ENCODE measurements at regions not wholly inside any gene's neighbourhood (a gene's known extent, or its start where the extent isn't known, plus 50 kb on each side); places are given as distances from the start of the nearest gene placed in this dataset.

DNA sequence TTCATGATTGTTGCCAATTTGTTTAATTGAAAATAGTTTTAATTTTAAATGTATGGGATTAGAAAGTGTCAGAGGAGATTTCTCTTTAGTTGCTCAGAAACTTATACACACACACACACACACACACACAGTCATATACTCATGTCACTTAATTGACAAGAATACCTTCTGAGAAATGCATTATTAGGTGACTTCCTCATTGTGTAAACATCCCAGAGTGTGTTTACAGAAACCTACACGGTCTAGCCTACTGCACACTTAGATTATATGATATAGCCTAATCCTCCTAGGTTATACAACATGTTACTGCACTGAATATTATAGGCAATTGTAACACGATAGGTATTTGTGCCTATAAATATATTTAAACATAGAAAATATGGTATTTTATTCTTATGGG, 1327.4 kb downstream of the FSTL5 start:
- ATAC-seq (ENCODE audit: low FRiP score in 2 of 2): no peak
- TF ChIP-seq, protein P1, sequence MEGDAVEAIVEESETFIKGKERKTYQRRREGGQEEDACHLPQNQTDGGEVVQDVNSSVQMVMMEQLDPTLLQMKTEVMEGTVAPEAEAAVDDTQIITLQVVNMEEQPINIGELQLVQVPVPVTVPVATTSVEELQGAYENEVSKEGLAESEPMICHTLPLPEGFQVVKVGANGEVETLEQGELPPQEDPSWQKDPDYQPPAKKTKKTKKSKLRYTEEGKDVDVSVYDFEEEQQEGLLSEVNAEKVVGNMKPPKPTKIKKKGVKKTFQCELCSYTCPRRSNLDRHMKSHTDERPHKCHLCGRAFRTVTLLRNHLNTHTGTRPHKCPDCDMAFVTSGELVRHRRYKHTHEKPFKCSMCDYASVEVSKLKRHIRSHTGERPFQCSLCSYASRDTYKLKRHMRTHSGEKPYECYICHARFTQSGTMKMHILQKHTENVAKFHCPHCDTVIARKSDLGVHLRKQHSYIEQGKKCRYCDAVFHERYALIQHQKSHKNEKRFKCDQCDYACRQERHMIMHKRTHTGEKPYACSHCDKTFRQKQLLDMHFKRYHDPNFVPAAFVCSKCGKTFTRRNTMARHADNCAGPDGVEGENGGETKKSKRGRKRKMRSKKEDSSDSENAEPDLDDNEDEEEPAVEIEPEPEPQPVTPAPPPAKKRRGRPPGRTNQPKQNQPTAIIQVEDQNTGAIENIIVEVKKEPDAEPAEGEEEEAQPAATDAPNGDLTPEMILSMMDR (IDR thresholded peaks at IDR 0.05): no peak
- TF ChIP-seq POLR2AphosphoS5 (IDR thresholded peaks at IDR 0.05): no peak
- no peak for TF ChIP-seq POLR2A (IDR thresholded peaks at IDR 0.05)
- TF ChIP-seq EP300 (IDR thresholded peaks at IDR 0.05): no peak
- Histone ChIP-seq H3K27ac (no peak overlapping the region), H3K4me3 (no peak overlapping the region), H3K4me1 (no peaks in the 10 kb centered on the region), H3K36me3 (no peaks in the 10 kb centered on the region), H3K27me3 (no peaks in the 10 kb centered on the region), H3K9me3 (no peaks in the 10 kb centered on the region)
- no peak for DNase-seq
- 39 to 46% methylated on average over 2 of the region's 2 CpGs for WGBS, 2 donors

DNA sequence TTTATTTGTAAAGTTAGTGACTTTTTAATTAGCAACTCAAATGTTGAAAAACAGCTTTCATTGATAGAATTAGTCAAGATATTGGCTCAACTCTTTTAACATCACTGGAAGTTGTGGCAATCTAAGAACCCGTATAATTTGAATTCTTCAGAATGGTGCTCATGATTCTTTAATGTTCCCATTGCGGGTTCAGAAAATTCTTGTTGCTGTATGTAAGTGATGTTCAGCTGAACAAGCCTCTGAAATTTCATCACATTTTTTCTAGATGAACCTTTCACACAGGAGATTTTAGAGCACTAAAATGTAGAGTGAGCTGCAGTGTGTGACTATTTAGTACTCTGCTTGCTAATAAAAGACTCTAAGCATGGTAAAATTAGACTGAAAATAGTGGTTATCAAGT, 1317.7 kb downstream of the FSTL5 start:
- TF ChIP-seq POLR2A (IDR thresholded peaks at IDR 0.05) (no peak), POLR2AphosphoS5 (IDR thresholded peaks at IDR 0.05) (no peak), EP300 (IDR thresholded peaks at IDR 0.05) (no peak)
- TF ChIP-seq, protein P1 (IDR thresholded peaks at IDR 0.05): no peak
- DNase-seq: no peak
- H3K36me3 ChIP-seq: no peaks in the 10 kb centered on the region
- no peak overlapping the region for H3K27ac ChIP-seq
- WGBS, 2 donors: 81 to 95% methylated on average over 2 of the region's 2 CpGs
- no peak for ATAC-seq (ENCODE audit: low FRiP score in 2 of 2)
- H3K4me3 ChIP-seq: no peak overlapping the region
- H3K4me1 ChIP-seq: no peaks in the 10 kb centered on the region
- H3K27me3 ChIP-seq: no peaks in the 10 kb centered on the region
- no peaks in the 10 kb centered on the region for H3K9me3 ChIP-seq

DNA sequence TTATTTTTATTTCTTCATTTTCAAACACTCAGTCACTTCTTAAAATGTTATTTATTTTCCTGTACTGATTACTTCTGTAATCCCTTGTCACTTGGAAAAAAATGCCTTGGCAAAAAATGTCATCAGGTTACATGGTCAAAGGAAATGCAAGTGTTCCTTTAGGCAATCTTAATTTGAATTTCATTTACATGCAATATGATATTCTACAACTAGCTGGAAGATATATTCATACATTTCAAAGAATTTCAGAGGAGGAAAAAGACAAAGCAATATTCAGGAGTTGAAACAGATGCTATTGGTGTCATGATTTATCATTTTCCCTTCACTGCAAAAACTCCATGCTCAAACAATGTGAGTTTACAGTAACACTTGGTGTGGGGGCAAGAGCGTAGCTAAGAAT, 1316.6 kb downstream of the FSTL5 start:
- Histone ChIP-seq H3K4me1 (no peaks in the 10 kb centered on the region), H3K27ac (no peak overlapping the region), H3K9me3 (no peaks in the 10 kb centered on the region), H3K4me3 (no peak overlapping the region), H3K36me3 (no peaks in the 10 kb centered on the region), H3K27me3 (no peaks in the 10 kb centered on the region)
- WGBS, 2 donors: 84 to 91% methylated on average over 1 of the region's 1 CpG
- DNase-seq (no peak), ATAC-seq (ENCODE audit: low FRiP score in 2 of 2) (no peak)
- TF ChIP-seq, protein P1 (IDR thresholded peaks at IDR 0.05): no peak
- TF ChIP-seq POLR2AphosphoS5 (IDR thresholded peaks at IDR 0.05) (no peak), EP300 (IDR thresholded peaks at IDR 0.05) (no peak)

DNA sequence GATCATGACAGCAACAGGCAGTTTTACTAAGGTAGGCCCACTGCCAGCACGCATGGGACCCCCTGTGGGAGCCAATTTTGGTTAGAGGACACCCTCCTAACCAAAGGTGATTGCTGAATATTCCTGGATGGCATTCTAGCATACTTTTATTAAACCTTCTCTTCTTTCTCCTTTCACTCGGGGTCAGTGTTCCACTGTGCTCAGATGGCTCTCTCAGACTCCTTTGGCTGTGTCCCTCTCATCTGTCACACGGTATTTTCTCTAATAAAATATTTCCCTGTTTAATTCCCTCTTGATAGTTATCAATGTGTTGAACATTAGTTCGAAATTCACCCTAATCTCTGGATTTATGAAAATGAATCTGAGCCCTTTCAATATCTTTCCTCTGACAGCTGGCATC, 1315.3 kb downstream of the FSTL5 start:
- H3K36me3 ChIP-seq: no peaks in the 10 kb centered on the region
- TF ChIP-seq POLR2AphosphoS5 (IDR thresholded peaks at IDR 0.05) (no peak), POLR2A (IDR thresholded peaks at IDR 0.05) (no peak), EP300 (IDR thresholded peaks at IDR 0.05) (no peak)
- TF ChIP-seq, protein P1 (IDR thresholded peaks at IDR 0.05): no peak
- H3K27ac ChIP-seq: no peak overlapping the region
- no peak for ATAC-seq (ENCODE audit: low FRiP score in 2 of 2)
- WGBS, 2 donors: 71 to 77% methylated on average over 4 of the region's 4 CpGs
- H3K27me3 ChIP-seq: no peaks in the 10 kb centered on the region
- no peak overlapping the region for H3K4me3 ChIP-seq
- H3K9me3 ChIP-seq: no peaks in the 10 kb centered on the region
- no peaks in the 10 kb centered on the region for H3K4me1 ChIP-seq
- no peak for DNase-seq

DNA sequence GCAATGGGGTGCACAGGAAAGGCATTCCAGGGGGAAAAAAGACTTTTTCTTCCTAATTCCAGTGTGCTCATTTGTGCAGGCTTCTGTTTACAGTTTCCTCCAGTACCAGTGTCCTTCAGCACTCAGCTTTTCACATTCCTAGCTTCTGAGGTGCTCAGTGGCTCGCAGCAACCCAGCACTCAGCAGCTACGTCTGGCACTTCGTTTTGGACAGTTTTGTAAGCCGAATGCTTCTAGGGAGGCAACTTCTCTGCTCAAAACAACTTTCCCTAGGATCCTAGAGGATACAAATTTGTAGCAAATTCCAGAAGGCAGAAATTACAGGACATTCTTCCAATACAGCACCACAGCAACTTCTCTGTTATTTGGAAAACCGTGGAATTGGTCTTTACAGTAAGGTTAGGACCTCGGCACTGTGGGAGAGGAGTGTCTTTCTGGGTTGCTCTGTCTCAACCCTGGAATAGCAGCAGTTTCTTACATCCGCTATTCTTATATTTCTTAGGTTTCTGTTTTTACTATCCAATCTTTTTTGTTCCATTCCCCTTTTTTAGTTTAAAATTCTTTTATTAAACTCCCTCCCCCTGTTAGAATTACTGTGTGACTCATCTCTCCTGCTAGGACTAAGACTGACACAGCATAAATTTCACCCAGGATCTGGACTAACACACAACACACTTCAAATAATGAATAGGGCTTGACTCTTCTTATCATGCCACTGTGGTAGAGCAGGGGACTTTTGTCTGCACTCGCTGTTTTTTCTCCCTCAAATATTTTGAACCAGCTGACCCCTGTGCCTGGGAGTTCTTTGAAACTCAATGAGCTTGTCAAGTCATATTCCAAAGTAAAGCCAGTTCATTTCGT, 1314.7 kb downstream of the FSTL5 start:
- Histone ChIP-seq H3K27ac (no peak overlapping the region), H3K27me3 (no peaks in the 10 kb centered on the region), H3K9me3 (no peaks in the 10 kb centered on the region), H3K36me3 (no peaks in the 10 kb centered on the region), H3K4me1 (no peaks in the 10 kb centered on the region), H3K4me3 (no peak overlapping the region)
- ATAC-seq (ENCODE audit: low FRiP score in 2 of 2): peak in 1 of 2 donors; percentile 45
- 54 to 55% methylated on average over 9 of the region's 9 CpGs for WGBS, 2 donors
- TF ChIP-seq, protein P1 (IDR thresholded peaks at IDR 0.05): no peak
- TF ChIP-seq POLR2AphosphoS5 (IDR thresholded peaks at IDR 0.05) (no peak), POLR2A (IDR thresholded peaks at IDR 0.05) (no peak), EP300 (IDR thresholded peaks at IDR 0.05) (no peak)
- no peak for DNase-seq

Measured in upper lobe of left lung (tissue), 6 donors.